ENCODE measurements at regions not wholly inside any gene's neighbourhood (a gene's known extent, or its start where the extent isn't known, plus 50 kb on each side); places are given as distances from the start of the nearest gene placed in this dataset.
A peak's percentile ranks its signal among the peaks of the same experiment; 100 is the strongest.

DNA sequence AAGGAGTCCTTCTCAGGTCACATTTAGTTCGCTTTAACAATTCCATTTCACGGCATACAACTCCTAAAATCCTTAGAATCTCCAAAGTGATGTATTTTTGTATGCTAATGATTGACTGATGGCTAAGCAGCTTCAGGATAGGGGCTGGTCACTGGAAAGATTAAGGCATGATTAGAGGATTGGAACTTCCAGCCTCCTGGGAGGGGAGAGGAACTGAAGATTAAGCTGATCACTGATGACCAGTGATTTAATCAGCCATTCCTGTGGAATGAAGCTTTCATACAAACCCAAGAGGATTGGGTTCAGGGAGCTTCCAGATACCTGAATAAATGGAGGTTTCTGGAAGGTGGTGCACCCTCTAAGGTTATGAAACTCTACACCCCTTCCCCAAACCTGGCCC is 123.9 kb upstream of the CDK13 start:
- DNase-seq: no peak
- H3K4me1 Mint-ChIP-seq (ENCODE audit: low read depth, unreplicated experiment): no peaks in the 10 kb centered on the region
- H3K9me3 Mint-ChIP-seq (ENCODE audit: low read depth, unreplicated experiment): no peaks in the 10 kb centered on the region
- H3K27ac Mint-ChIP-seq (ENCODE audit: unreplicated experiment): no peak overlapping the region
- intact Hi-C loops (cut with micrococcal nuclease; ENCODE audit: unreplicated experiment): no loop called here
- H3K4me3 Mint-ChIP-seq (ENCODE audit: low read depth, unreplicated experiment): no peak overlapping the region
- peaks cover 41% of the 10 kb centered on the region for H3K27me3 Mint-ChIP-seq (ENCODE audit: unreplicated experiment)
- CTCF ChIA-PET: interaction anchor here (0.6 to 0.8 kb wide), 2 partner anchors 16 to 22 kb away, joined by 3 to 4 read pairs; no protein-coding TSS in a partner anchor
- TF ChIP-seq, protein P1, sequence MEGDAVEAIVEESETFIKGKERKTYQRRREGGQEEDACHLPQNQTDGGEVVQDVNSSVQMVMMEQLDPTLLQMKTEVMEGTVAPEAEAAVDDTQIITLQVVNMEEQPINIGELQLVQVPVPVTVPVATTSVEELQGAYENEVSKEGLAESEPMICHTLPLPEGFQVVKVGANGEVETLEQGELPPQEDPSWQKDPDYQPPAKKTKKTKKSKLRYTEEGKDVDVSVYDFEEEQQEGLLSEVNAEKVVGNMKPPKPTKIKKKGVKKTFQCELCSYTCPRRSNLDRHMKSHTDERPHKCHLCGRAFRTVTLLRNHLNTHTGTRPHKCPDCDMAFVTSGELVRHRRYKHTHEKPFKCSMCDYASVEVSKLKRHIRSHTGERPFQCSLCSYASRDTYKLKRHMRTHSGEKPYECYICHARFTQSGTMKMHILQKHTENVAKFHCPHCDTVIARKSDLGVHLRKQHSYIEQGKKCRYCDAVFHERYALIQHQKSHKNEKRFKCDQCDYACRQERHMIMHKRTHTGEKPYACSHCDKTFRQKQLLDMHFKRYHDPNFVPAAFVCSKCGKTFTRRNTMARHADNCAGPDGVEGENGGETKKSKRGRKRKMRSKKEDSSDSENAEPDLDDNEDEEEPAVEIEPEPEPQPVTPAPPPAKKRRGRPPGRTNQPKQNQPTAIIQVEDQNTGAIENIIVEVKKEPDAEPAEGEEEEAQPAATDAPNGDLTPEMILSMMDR (IDR thresholded peaks at IDR 0.05; ENCODE audit: unreplicated experiment): no peak
- no TSS peak for BruUV-seq (replicated peaks)
- H3K36me3 Mint-ChIP-seq (ENCODE audit: insufficient read depth, unreplicated experiment): no peaks in the 10 kb centered on the region

DNA sequence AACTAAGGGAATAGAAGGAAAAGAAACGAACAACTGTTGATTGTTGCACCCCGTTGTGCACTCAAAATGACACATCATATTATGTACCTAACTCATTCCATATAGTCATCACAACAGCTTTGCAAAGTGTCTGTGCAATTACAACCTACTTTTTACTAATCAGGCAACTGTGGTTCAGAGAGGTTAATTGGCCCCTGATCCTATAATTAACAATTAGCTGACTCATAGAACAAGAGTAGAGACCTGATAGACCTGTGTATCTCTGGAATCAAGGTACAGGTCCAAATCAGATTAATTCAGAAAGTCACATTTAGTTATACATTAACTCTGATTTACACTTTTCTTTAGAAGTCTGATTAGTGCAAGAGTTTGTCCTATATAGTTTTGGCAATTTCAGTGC is 122.5 kb upstream of the CDK13 start:
- H3K4me3 Mint-ChIP-seq (ENCODE audit: low read depth, unreplicated experiment): no peak overlapping the region
- H3K36me3 Mint-ChIP-seq (ENCODE audit: insufficient read depth, unreplicated experiment): no peaks in the 10 kb centered on the region
- CTCF ChIA-PET: no interaction called here
- H3K4me1 Mint-ChIP-seq (ENCODE audit: low read depth, unreplicated experiment): no peaks in the 10 kb centered on the region
- no TSS peak for BruUV-seq (replicated peaks)
- intact Hi-C loops (cut with micrococcal nuclease; ENCODE audit: unreplicated experiment): no loop called here
- no peaks in the 10 kb centered on the region for H3K9me3 Mint-ChIP-seq (ENCODE audit: low read depth, unreplicated experiment)
- peaks cover 36% of the 10 kb centered on the region for H3K27me3 Mint-ChIP-seq (ENCODE audit: unreplicated experiment)
- TF ChIP-seq, protein P1 (IDR thresholded peaks at IDR 0.05; ENCODE audit: unreplicated experiment): no peak
- H3K27ac Mint-ChIP-seq (ENCODE audit: unreplicated experiment): no peak overlapping the region
- DNase-seq: no peak

DNA sequence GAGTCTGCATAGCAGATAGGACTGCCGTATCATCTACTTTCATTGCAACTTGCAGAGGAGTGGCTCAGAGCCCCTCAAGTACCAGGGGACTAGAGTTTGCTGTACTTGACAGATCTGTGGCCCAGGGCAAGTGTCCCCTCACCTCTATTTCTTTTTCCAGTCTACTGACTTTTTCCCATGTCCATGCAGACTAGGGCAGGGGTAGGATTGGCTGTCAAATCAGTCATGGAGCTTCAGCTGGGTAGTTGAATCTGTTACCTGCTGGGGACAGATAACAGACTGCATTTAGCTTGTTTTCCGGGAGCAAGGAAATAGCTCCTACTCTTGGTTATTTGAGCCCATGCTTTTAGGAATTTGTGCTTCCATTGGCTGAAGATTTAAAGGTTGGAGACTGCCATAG is 121.0 kb upstream of the CDK13 start:
- BruUV-seq (replicated peaks): no TSS peak
- intact Hi-C loops (cut with micrococcal nuclease; ENCODE audit: unreplicated experiment): no loop called here
- Mint-ChIP-seq H3K4me1 (ENCODE audit: low read depth, unreplicated experiment) (no peaks in the 10 kb centered on the region), H3K27ac (ENCODE audit: unreplicated experiment) (no peak overlapping the region), H3K36me3 (ENCODE audit: insufficient read depth, unreplicated experiment) (no peaks in the 10 kb centered on the region), H3K4me3 (ENCODE audit: low read depth, unreplicated experiment) (no peak overlapping the region), H3K27me3 (ENCODE audit: unreplicated experiment) (peaks cover 31% of the 10 kb centered on the region), H3K9me3 (ENCODE audit: low read depth, unreplicated experiment) (no peaks in the 10 kb centered on the region)
- no peak for DNase-seq
- CTCF ChIA-PET: interaction anchor here (0.6 kb wide), 2 partner anchors 363 to 430 kb away, joined by 3 to 6 read pairs; no protein-coding TSS in a partner anchor
- TF ChIP-seq, protein P1 (IDR thresholded peaks at IDR 0.05; ENCODE audit: unreplicated experiment): no peak

DNA sequence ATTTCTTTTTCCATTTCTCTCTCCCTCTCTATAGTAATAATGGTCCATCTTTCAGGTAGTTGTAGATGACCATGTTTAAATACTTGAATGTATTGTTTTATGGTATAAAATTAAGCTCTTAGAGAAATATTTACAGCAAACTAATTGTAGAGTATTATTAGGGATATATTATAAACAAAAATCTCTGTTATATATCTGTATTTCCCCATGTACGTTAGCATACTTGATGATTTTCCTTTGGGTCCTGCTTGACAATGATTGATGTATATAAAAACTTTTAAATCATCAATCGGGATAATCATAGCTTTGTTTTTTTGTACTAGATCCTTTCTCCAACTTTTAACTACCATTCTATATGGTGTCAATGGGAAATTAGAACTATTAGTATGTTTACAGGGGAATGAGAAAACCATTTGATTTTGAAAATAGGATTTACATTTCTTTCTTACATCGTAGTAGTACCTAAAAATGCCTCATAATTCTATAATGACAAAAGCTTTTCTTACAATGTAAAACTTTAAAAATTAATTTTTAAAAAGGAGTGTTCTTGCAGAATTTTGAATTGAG is 117.5 kb upstream of the CDK13 start:
- H3K4me1 Mint-ChIP-seq (ENCODE audit: low read depth, unreplicated experiment): peaks cover 8% of the 10 kb centered on the region
- CTCF ChIA-PET: no interaction called here
- BruUV-seq (replicated peaks): no TSS peak

More for the DNA sequence above, 117.5 kb upstream of the CDK13 start:
- Mint-ChIP-seq H3K27me3 (ENCODE audit: unreplicated experiment) (peaks cover 14% of the 10 kb centered on the region), H3K27ac (ENCODE audit: unreplicated experiment) (no peak overlapping the region), H3K9me3 (ENCODE audit: low read depth, unreplicated experiment) (no peaks in the 10 kb centered on the region), H3K36me3 (ENCODE audit: insufficient read depth, unreplicated experiment) (no peaks in the 10 kb centered on the region), H3K4me3 (ENCODE audit: low read depth, unreplicated experiment) (peak overlapping the region; percentile 62)
- TF ChIP-seq, protein P1 (IDR thresholded peaks at IDR 0.05; ENCODE audit: unreplicated experiment): no peak
- intact Hi-C loops (cut with micrococcal nuclease; ENCODE audit: unreplicated experiment): no loop called here
- DNase-seq: no peak
